Esophagus muscularis mucosa (tissue), 4 donors: ENCODE measurements at regions not wholly inside any gene's neighbourhood (a gene's known extent, or its start where the extent isn't known, plus 50 kb on each side); places are given as distances from the start of the nearest gene placed in this dataset.

Experiments
- DNase-seq: peaks from one replicate; pipeline ENCODE4 v3.0.0-alpha.2; 2017; ENCODE audit errors: extremely low spot score
- H3K27ac ChIP-seq, 4 donors: fragments of 200-600 bp; sonication (generic); replicated peaks in 1 of 4; 1 replicate in 3 of 4; 2 replicates in 1 of 4; pipeline ENCODE4 v1.5.1; 2016 to 2019; ENCODE audit warnings: mild to moderate bottlenecking in 1 of 4
- H3K27me3 ChIP-seq, 4 donors: fragments of 200-600 bp; sonication (generic); one replicate each; pipeline versions ENCODE4 v1.5.1 to v1.6.0; 2016 to 2019
- H3K36me3 ChIP-seq, 4 donors: fragments of 200-600 bp; sonication (generic); one replicate each; pipeline ENCODE4 v1.5.1; 2016 to 2019
- H3K4me1 ChIP-seq, 4 donors: fragments of 200-600 bp; sonication (generic); one replicate each; pipeline ENCODE4 v1.5.1; 2016 to 2019
- H3K4me3 ChIP-seq, 4 donors: fragments of 200-600 bp; sonication (generic); 1 replicate in 2 of 4; 2 replicates in 2 of 4; pipeline ENCODE4 v1.5.1; 2016 to 2019; ENCODE audit warnings: mild to moderate bottlenecking in 4 of 4, moderate library complexity in 1 of 4
- H3K9me3 ChIP-seq, 4 donors: fragments of 200-600 bp; sonication (generic); 1 replicate in 3 of 4; 2 replicates in 1 of 4; pipeline ENCODE4 v1.5.1; 2016 to 2019
- EP300 ChIP-seq: sonication (generic); formaldehyde crosslinking; IDR thresholded peaks from one replicate; pipeline ENCODE4 v1.6.1; 2017; ENCODE audit warnings: antibody characterized with exemption
- POLR2A ChIP-seq: fragments of 450-650 bp; IDR thresholded peaks from one replicate; pipeline ENCODE4 v1.6.1; 2017; ENCODE audit warnings: antibody characterized with exemption, moderate library complexity, mild to moderate bottlenecking, low read depth
- POLR2AphosphoS5 ChIP-seq, 2 donors: sonication (generic); formaldehyde crosslinking; IDR thresholded peaks; one replicate each; pipeline ENCODE4 v1.6.1; 2017; ENCODE audit warnings: antibody characterized with exemption in 2 of 2
- WGBS: methylation state at CpG from one replicate; pipeline ENCODE4 v1.1.5; 2018; 5-methylcytosine and 5-hydroxymethylcytosine counted together
- intact Hi-C: fragments of 100-400 bp; cut with DNase I; formaldehyde crosslinking; loops from one replicate; pipeline ENCODE4 v1.15.1; 2023
- TF ChIP-seq, protein P1 (sequence below), 3 experiments: fragments of 200-600 bp in 2 of 3; fragments of 450-650 bp in 1 of 3; sonication (generic) in 2 of 3; IDR thresholded peaks; one replicate each; pipeline ENCODE4 v1.5.1; 2017 to 2019; ENCODE audit warnings: antibody characterized with exemption in 3 of 3, mild to moderate bottlenecking in 2 of 3, moderate library complexity in 1 of 3

DNA sequence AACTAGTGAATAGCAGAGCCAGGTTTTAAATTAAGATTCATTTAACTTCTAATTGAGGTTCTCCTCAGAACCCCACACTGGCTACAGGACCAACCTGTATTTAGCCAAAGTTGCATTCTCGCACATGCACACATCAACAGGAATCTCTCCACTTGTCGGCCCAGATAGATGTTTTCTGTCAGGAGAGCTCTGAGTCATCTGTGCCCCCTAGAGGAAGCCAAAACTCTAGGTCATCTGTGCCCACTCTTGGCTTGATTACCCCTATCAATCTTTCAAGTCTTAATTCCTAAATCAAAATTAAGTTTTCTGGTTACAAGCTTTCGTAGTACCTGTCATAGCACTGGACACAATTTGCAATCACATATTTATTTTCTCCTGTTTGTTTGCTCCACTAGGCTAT lies 104.9 kb upstream of the EOMES start:
- H3K27me3 ChIP-seq: peaks cover 0 to 6% (median 0%) of the 10 kb centered on the region in 4 donors
- intact Hi-C loops: no loop called here
- H3K36me3 ChIP-seq: no peaks in the 10 kb centered on the region
- no peaks in the 10 kb centered on the region for H3K9me3 ChIP-seq
- DNase-seq: no peak
- H3K4me3 ChIP-seq: no peak overlapping the region
- H3K4me1 ChIP-seq: no peaks in the 10 kb centered on the region
- 56% methylated on average over 3 of the region's 3 CpGs for WGBS
- no peak overlapping the region for H3K27ac ChIP-seq
- no peak for TF ChIP-seq EP300
- no peak for TF ChIP-seq POLR2AphosphoS5 (IDR thresholded peaks at IDR 0.05)
- TF ChIP-seq POLR2A: no peak
- TF ChIP-seq, protein P1, sequence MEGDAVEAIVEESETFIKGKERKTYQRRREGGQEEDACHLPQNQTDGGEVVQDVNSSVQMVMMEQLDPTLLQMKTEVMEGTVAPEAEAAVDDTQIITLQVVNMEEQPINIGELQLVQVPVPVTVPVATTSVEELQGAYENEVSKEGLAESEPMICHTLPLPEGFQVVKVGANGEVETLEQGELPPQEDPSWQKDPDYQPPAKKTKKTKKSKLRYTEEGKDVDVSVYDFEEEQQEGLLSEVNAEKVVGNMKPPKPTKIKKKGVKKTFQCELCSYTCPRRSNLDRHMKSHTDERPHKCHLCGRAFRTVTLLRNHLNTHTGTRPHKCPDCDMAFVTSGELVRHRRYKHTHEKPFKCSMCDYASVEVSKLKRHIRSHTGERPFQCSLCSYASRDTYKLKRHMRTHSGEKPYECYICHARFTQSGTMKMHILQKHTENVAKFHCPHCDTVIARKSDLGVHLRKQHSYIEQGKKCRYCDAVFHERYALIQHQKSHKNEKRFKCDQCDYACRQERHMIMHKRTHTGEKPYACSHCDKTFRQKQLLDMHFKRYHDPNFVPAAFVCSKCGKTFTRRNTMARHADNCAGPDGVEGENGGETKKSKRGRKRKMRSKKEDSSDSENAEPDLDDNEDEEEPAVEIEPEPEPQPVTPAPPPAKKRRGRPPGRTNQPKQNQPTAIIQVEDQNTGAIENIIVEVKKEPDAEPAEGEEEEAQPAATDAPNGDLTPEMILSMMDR (IDR thresholded peaks at IDR 0.05): no peak

DNA sequence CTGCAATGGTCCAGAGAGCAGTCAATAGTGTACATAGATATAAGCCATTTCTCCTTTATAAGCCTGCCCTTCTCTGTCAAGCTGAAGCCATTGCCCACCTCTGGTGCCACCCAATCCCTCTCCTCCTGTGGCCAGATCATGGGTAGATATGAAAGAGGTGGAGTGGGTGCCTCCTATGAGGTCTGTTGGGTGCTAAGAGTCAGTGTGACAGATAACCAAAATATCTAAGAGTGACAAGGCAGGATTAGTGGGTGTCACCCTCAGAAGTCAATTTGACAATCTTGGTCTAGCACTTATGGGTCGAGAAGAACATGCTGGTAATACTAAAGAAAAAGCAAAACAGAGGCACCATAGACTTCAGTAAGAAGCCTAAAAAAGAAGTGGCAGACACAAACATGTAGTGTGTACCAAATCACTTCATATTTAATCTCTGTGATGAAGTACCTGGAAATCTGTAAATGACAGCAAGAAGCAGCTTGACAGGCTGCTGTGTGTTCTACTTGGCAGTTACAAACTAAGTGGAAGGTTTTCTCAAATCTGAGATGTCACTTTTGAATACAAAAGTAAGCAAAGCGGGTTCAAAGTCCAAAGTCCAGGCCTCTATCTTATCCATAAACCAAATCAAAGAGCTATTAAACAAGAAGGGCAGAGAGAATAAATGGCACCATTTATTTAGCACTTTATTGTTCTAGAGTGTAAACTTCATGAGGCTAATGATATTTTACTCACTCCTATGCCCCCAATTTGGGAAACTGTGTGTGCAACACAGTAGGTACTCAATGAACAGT lies 118.9 kb upstream of the EOMES start:
- WGBS: 63% methylated on average over 2 of the region's 2 CpGs
- H3K36me3 ChIP-seq: no peaks in the 10 kb centered on the region
- H3K9me3 ChIP-seq: no peaks in the 10 kb centered on the region
- H3K27me3 ChIP-seq: no peaks in the 10 kb centered on the region
- TF ChIP-seq EP300: no peak
- TF ChIP-seq POLR2AphosphoS5 (IDR thresholded peaks at IDR 0.05): no peak
- TF ChIP-seq, protein P1 (IDR thresholded peaks at IDR 0.05): no peak
- no peak for TF ChIP-seq POLR2A
- no peak overlapping the region for H3K27ac ChIP-seq
- DNase-seq: no peak
- intact Hi-C loops: no loop called here
- H3K4me3 ChIP-seq: no peak overlapping the region
- H3K4me1 ChIP-seq: no peaks in the 10 kb centered on the region

DNA sequence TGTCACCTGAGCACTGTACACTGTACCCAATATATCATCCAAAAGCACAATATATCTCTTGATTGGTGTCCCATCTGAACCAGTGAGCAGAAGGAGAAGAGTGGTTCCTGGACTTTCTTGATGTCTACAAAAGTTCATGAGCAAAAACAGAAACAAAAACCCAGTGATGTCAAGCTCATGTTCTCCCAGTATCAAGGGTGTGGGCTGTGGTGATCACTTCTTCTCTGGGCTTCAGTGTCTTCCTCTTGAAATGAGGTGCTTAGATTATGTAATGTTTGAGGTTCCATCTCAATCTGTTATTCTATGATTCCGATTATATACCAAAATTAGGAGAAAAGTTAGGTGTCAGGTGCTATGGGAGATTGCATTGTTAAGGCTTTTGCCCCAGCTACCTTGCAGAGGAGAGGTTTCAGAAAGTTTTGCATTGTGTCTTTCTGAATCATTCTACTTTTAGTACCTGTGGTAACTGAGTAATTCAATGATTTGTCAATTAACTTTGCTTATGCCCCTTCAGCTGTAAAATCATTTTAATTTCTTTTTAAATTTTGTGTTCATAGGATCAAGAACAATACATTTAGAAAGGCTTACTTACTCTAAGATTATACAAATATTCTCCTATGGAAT lies 122.0 kb upstream of the EOMES start:
- Histone ChIP-seq H3K27ac (no peak overlapping the region), H3K36me3 (no peaks in the 10 kb centered on the region), H3K4me1 (no peaks in the 10 kb centered on the region), H3K27me3 (no peaks in the 10 kb centered on the region), H3K4me3 (no peak overlapping the region), H3K9me3 (no peaks in the 10 kb centered on the region)
- DNase-seq: no peak
- no peak for TF ChIP-seq EP300
- TF ChIP-seq, protein P1 (IDR thresholded peaks at IDR 0.05): no peak
- no peak for TF ChIP-seq POLR2A
- TF ChIP-seq POLR2AphosphoS5 (IDR thresholded peaks at IDR 0.05): no peak
- WGBS: 85% methylated on average over 1 of the region's 1 CpG
- intact Hi-C loops: no loop called here

DNA sequence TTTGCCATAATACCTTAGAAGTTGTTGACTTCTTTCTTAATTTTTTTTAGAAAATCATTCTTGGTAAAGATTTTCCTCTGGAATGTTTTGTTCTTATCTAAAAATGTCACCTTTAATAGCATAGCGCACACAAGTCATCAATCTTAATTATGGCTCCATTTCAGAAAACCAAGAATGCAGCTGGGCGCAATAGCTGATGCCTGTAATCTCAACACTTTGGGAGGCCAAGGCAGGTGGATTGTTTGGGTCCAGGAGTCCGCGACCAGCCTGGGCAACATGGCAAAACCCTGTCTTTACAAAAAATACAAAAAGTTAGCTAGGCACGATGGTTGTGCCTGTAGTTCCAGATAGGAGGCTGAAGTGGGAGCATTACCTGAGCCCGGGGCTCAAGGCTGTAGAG lies 125.6 kb upstream of the EOMES start:
- no peak overlapping the region for H3K4me3 ChIP-seq
- H3K27ac ChIP-seq: no peak overlapping the region
- no peak for DNase-seq
- H3K36me3 ChIP-seq: no peaks in the 10 kb centered on the region
- H3K9me3 ChIP-seq: no peaks in the 10 kb centered on the region
- H3K27me3 ChIP-seq: no peaks in the 10 kb centered on the region
- WGBS: 61% methylated on average over 6 of the region's 6 CpGs
- intact Hi-C loops: no loop called here
- H3K4me1 ChIP-seq: no peaks in the 10 kb centered on the region
- TF ChIP-seq POLR2A: no peak
- no peak for TF ChIP-seq POLR2AphosphoS5 (IDR thresholded peaks at IDR 0.05)
- TF ChIP-seq, protein P1 (IDR thresholded peaks at IDR 0.05): no peak
- TF ChIP-seq EP300: no peak
